Neural progenitor cell (in vitro differentiated cells): ENCODE measurements at regions not wholly inside any gene's neighbourhood (a gene's known extent, or its start where the extent isn't known, plus 50 kb on each side); places are given as distances from the start of the nearest gene placed in this dataset.

Source experiments
- CTCF ChIP-seq: fragments of 200-600 bp; sonication (generic); IDR thresholded peaks from 2 replicates; pipeline ENCODE4 v1.5.1; 2017; ENCODE audit warnings: antibody characterized with exemption, mild to moderate bottlenecking
- EZH2 ChIP-seq: fragments of 200-600 bp; sonication (generic); IDR thresholded peaks from 2 replicates; pipeline ENCODE4 v1.6.1; 2017; ENCODE audit warnings: antibody characterized with exemption, mild to moderate bottlenecking, moderate library complexity

GRCh38 chr11:112345166-112345565 lies 84.5 kb upstream of the PLET1 start:
- TF ChIP-seq CTCF: no peak
- TF ChIP-seq EZH2: no peak
